GM12878 (cell line): ENCODE measurements at regions not wholly inside any gene's neighbourhood (a gene's known extent, or its start where the extent isn't known, plus 50 kb on each side); places are given as distances from the start of the nearest gene placed in this dataset.

Experiments
- ATAC-seq: fragments of 200-7000 bp; cut with Tn5 transposase; 3 replicates; pipeline ENCODE4 v1.9.1; 2020; ENCODE audit warnings: mild to moderate bottlenecking, moderate library complexity
- BruUV-seq: library from RNA; stranded (reverse); fragments of 400-500 nt; replicated peaks from 2 replicates; lab custom pipeline; 2021; lab: Mats Ljungman, UMichigan
- CTCF ChIA-PET: fragments of 300-600 bp; sonication (Branson Sonifier 250); formaldehyde crosslinking; extraction: SDS; loops from one replicate; lab custom pipeline; 2021; ENCODE audit warnings: inconsistent platforms; lab: Yijun Ruan, JAX
- POLR2A ChIA-PET: fragments of 350-600 bp; formaldehyde crosslinking; extraction: SDS; loops from one replicate; lab custom pipeline; 2021; ENCODE audit warnings: inconsistent platforms; lab: Charles Lee
- RAD21 ChIA-PET: fragments of 300-600 bp; sonication (Branson Sonifier 250); formaldehyde crosslinking; loops from one replicate; lab custom pipeline; 2023; ENCODE audit warnings: antibody characterized with exemption; ENCODE audit not compliant: unreplicated experiment; lab: Charles Lee
- SMC1A ChIA-PET: fragments of 300-600 bp; sonication (Branson Sonifier 250); formaldehyde crosslinking; loops from one replicate; lab custom pipeline; 2023; ENCODE audit not compliant: unreplicated experiment, uncharacterized antibody; lab: Charles Lee
- DNase-seq: peaks from one replicate; pipeline ENCODE4 v3.0.0-alpha.2; 2011; ENCODE audit warnings: low read depth, low spot score
- FAIRE-seq: peaks from 3 replicates; lab custom pipeline; 2011; peaks lifted over from hg19 to GRCh38; lab: Jason Lieb, UNC
- H2AFZ ChIP-seq: 2 replicates; pipeline ENCODE4 v1.6.0; 2011; ENCODE audit warnings: low read depth, low read length, control low read depth; ENCODE audit not compliant: control insufficient read depth
- H3K27ac ChIP-seq: 2 replicates; pipeline ENCODE4 v1.5.1; 2011; ENCODE audit warnings: control low read depth; ENCODE audit not compliant: control insufficient read depth, insufficient read depth
- H3K27me3 ChIP-seq, 2 experiments: replicated peaks in 1 of 2; 2 replicates each; pipeline versions ENCODE4 v1.6.0 to v1.6.1; 2011; ENCODE audit warnings: low read length in 1 of 2; ENCODE audit not compliant: control insufficient read depth in 2 of 2, insufficient read depth in 2 of 2
- H3K36me3 ChIP-seq, 2 experiments: 2 replicates each; pipeline ENCODE4 v1.5.1; 2011; ENCODE audit warnings: low read length in 1 of 2; ENCODE audit not compliant: control insufficient read depth in 2 of 2, insufficient read depth in 2 of 2
- H3K4me1 ChIP-seq: 2 replicates; pipeline ENCODE4 v1.6.1; 2011; ENCODE audit warnings: mild to moderate bottlenecking, low read length, moderate library complexity, mixed read lengths; ENCODE audit not compliant: control insufficient read depth, insufficient read depth
- H3K4me2 ChIP-seq: 2 replicates; pipeline ENCODE4 v1.6.0; 2011; ENCODE audit warnings: control low read depth; ENCODE audit not compliant: control insufficient read depth, insufficient read depth
- H3K4me3 ChIP-seq: fragments of 200-600 bp; sonication (generic); 2 replicates; pipeline ENCODE4 v1.5.1; 2016
- H3K79me2 ChIP-seq: 2 replicates; pipeline ENCODE4 v1.6.0; 2011; ENCODE audit warnings: low read length; ENCODE audit not compliant: control insufficient read depth, insufficient read depth
- H3K9ac ChIP-seq: 2 replicates; pipeline ENCODE4 v1.8.0; 2011; ENCODE audit warnings: low read length, control low read depth, mixed read lengths; ENCODE audit not compliant: control insufficient read depth, insufficient read depth
- H3K9me3 ChIP-seq: replicated peaks from 3 replicates; pipeline ENCODE4 v1.5.1; 2011; ENCODE audit warnings: mild to moderate bottlenecking, low read length; ENCODE audit not compliant: control insufficient read depth, insufficient read depth
- H4K20me1 ChIP-seq: 2 replicates; pipeline ENCODE4 v1.6.0; 2011; ENCODE audit not compliant: control insufficient read depth, insufficient read depth
- BCL11A ChIP-seq: IDR thresholded peaks from 2 replicates; pipeline ENCODE4 v1.6.1; 2011; ENCODE audit warnings: low read depth, low read length
- BRCA1 ChIP-seq: IDR thresholded peaks from 2 replicates; pipeline ENCODE4 v1.6.1; 2011; ENCODE audit warnings: low read depth, low read length, improper control_type of control experiment
- CHD4 ChIP-seq: fragments of 200-600 bp; sonication (generic); IDR thresholded peaks from 2 replicates; pipeline ENCODE4 v1.6.1; 2016; ENCODE audit warnings: mild to moderate bottlenecking
- PAX8 ChIP-seq: fragments of 450-650 bp; IDR thresholded peaks from 2 replicates; pipeline ENCODE4 v1.6.1; 2017; ENCODE audit warnings: mild to moderate bottlenecking, moderate library complexity
- PBX3 ChIP-seq: IDR thresholded peaks from 2 replicates; pipeline ENCODE4 v1.6.1; 2011; ENCODE audit warnings: mild to moderate bottlenecking, low read depth, low read length, moderate library complexity; ENCODE audit not compliant: insufficient replicate concordance
- RELB ChIP-seq: fragments of 450-650 bp; IDR thresholded peaks from 2 replicates; pipeline ENCODE4 v1.6.1; 2017; ENCODE audit warnings: low read depth, mild to moderate bottlenecking, moderate library complexity
- SKIL ChIP-seq: fragments of 450-650 bp; IDR thresholded peaks from 2 replicates; pipeline ENCODE4 v1.6.1; 2017; ENCODE audit warnings: mild to moderate bottlenecking, low read depth, inconsistent platforms; ENCODE audit not compliant: poor library complexity, severe bottlenecking
- YBX1 ChIP-seq: fragments of 450-650 bp; IDR thresholded peaks from 2 replicates; pipeline ENCODE4 v1.6.1; 2016; ENCODE audit warnings: antibody characterized with exemption
- WGBS: methylation state at CpG from one replicate; pipeline ENCODE4 v1.1.6; 2016; ENCODE audit warnings: low lambda C conversion rate; ENCODE audit not compliant: insufficient replicate concordance, insufficient coverage; ENCODE audit errors: missing lambda C conversion rate; 5-methylcytosine and 5-hydroxymethylcytosine counted together
- in situ Hi-C: fragments of 300-500 bp; cut with MboI; formaldehyde crosslinking; loops from 9 replicates; pipeline ENCODE4 v1.14.3; 2018; ENCODE audit warnings: mixed read lengths
- intact Hi-C: fragments of 100-400 bp; cut with micrococcal nuclease; formaldehyde crosslinking; loops from one replicate; pipeline ENCODE4 v1.14.2; 2022; ENCODE audit not compliant: unreplicated experiment

- no peak overlapping the region for H3K9ac ChIP-seq
- in situ Hi-C loops (no loop called here), intact Hi-C loops (no loop called here)
- ChIA-PET SMC1A (no interaction called here), RAD21 (no interaction called here), POLR2A (no interaction called here), CTCF (no interaction called here)
- no peak for DNase-seq
- H3K36me3 ChIP-seq = no peaks in the 10 kb centered on the region
- H3K9me3 ChIP-seq = no peaks in the 10 kb centered on the region
- no peak for FAIRE-seq
- H3K27me3 ChIP-seq = no peaks in the 10 kb centered on the region
- H4K20me1 ChIP-seq = no peaks in the 10 kb centered on the region
- H3K79me2 ChIP-seq = no peaks in the 10 kb centered on the region
- no peaks in the 10 kb centered on the region for H3K4me1 ChIP-seq
- H3K27ac ChIP-seq = no peak overlapping the region
- TF ChIP-seq PBX3 = no peak
- no peak for TF ChIP-seq PAX8
- TF ChIP-seq RELB = no peak
- no peak for TF ChIP-seq SKIL
- no peak for TF ChIP-seq CHD4
- TF ChIP-seq YBX1 = no peak
- TF ChIP-seq BRCA1 = no peak
- TF ChIP-seq BCL11A = no peak
- BruUV-seq = no TSS peak
- WGBS = 0% methylated on average over 1 of the region's 1 CpG
- no peak overlapping the region for H2AFZ ChIP-seq
- ATAC-seq = no peak
- H3K4me3 ChIP-seq = no peak overlapping the region
- H3K4me2 ChIP-seq = no peak overlapping the region
Measured at GRCh38 chr4:133476063-133476462, 327.0 kb downstream of the PCDH10 start.
